T-cell (primary cell): ENCODE measurements at regions not wholly inside any gene's neighbourhood (a gene's known extent, or its start where the extent isn't known, plus 50 kb on each side); places are given as distances from the start of the nearest gene placed in this dataset.

Source experiments
- ATAC-seq, 4 experiments: fragments of 200-7000 bp in 3 of 4; fragments of 150-1000 bp in 1 of 4; cut with Tn5 transposase; replicated peaks in 1 of 4; 1 replicate in 3 of 4; 2 replicates in 1 of 4; pipeline ENCODE4 v1.10.0; 2021; ENCODE audit warnings: moderate library complexity in 3 of 4, mild to moderate bottlenecking in 2 of 4, moderate number of reproducible peaks in 1 of 4
- CTCF ChIA-PET, 2 donors: fragments of 300-600 bp; sonication (Branson Sonifier 250); formaldehyde crosslinking; loops; one replicate each; lab custom pipeline; 2022; ENCODE audit warnings: antibody characterized with exemption in 2 of 2; lab: Charles Lee
- POLR2A ChIA-PET, 2 donors: fragments of 300-600 bp; sonication (Branson Sonifier 250); formaldehyde crosslinking; loops; one replicate each; lab custom pipeline; 2022; ENCODE audit warnings: antibody characterized with exemption in 2 of 2; lab: Charles Lee
- DNase-seq, 35 experiments: peaks; one replicate each; pipeline versions ENCODE4 v3.0.0 to v3.0.0-alpha.2; 2013 to 2023
- H3K27ac ChIP-seq: one replicate; pipeline ENCODE4 v1.5.1; 2013; ENCODE audit warnings: low read length
- H3K27me3 ChIP-seq, 2 experiments: replicated peaks in 1 of 2; 1 replicate in 1 of 2; 2 replicates in 1 of 2; pipeline versions ENCODE4 v1.6.1 to v1.7.0; 2013; ENCODE audit warnings: low read length in 1 of 2, mixed read lengths in 1 of 2; ENCODE audit not compliant: control insufficient read depth in 2 of 2, insufficient read depth in 2 of 2; ENCODE audit errors: extremely low read depth in 1 of 2
- H3K36me3 ChIP-seq, 2 donors: 1 replicate in 1 of 2; 2 replicates in 1 of 2; pipeline versions ENCODE4 v1.6.1 to v1.7.0; 2013; ENCODE audit warnings: low read length in 1 of 2; ENCODE audit not compliant: control insufficient read depth in 2 of 2, insufficient read depth in 1 of 2; ENCODE audit errors: extremely low read depth in 1 of 2
- H3K4me1 ChIP-seq, 2 experiments: 1 replicate in 1 of 2; 2 replicates in 1 of 2; pipeline versions ENCODE4 v1.6.1 to v1.7.0; 2013; ENCODE audit warnings: low read length in 2 of 2, mixed read lengths in 1 of 2; ENCODE audit not compliant: insufficient read depth in 2 of 2, control insufficient read depth in 1 of 2; ENCODE audit errors: extremely low read depth in 1 of 2
- H3K4me3 ChIP-seq, 2 donors: 1 replicate in 1 of 2; 2 replicates in 1 of 2; pipeline versions ENCODE4 v1.5.1 to v1.7.0; 2013; ENCODE audit warnings: mild to moderate bottlenecking in 2 of 2, low read length in 1 of 2, moderate library complexity in 1 of 2; ENCODE audit not compliant: control insufficient read depth in 1 of 2; ENCODE audit errors: extremely low read depth in 1 of 2
- H3K9me3 ChIP-seq: 2 replicates; pipeline ENCODE4 v1.7.0; 2013
- H3K27ac Mint-ChIP-seq, 2 donors: one replicate each; pipeline ENCODE4 v1.8.0; 2020 to 2021; ENCODE audit warnings: mild to moderate bottlenecking in 2 of 2, mixed read lengths in 2 of 2
- H3K27me3 Mint-ChIP-seq, 2 donors: one replicate each; pipeline ENCODE4 v1.8.0; 2021 to 2022; ENCODE audit warnings: mixed read lengths in 2 of 2
- H3K36me3 Mint-ChIP-seq: one replicate; pipeline ENCODE4 v1.8.0; 2021; ENCODE audit warnings: mixed read lengths
- H3K4me1 Mint-ChIP-seq, 3 donors: one replicate each; pipeline ENCODE4 v1.8.0; 2020 to 2022; ENCODE audit warnings: mixed read lengths in 3 of 3, mild to moderate bottlenecking in 1 of 3
- H3K4me3 Mint-ChIP-seq, 3 donors: one replicate each; pipeline ENCODE4 v1.8.0; 2020 to 2022; ENCODE audit warnings: mild to moderate bottlenecking in 3 of 3, mixed read lengths in 3 of 3, moderate library complexity in 3 of 3
- H3K9me3 Mint-ChIP-seq, 3 donors: one replicate each; pipeline ENCODE4 v1.8.0; 2020 to 2022; ENCODE audit warnings: mixed read lengths in 3 of 3
- WGBS: methylation state at CpG from one replicate; pipeline ENCODE4 v1.1.5; 2013; ENCODE audit warnings: missing lambda C conversion rate; ENCODE audit not compliant: insufficient coverage; 5-methylcytosine and 5-hydroxymethylcytosine counted together

- DNase-seq (no peak), ATAC-seq (no peak)
- Histone ChIP-seq H3K27ac (no peak overlapping the region), H3K4me1 (no peaks in the 10 kb centered on the region), H3K9me3 (no peaks in the 10 kb centered on the region), H3K4me3 (no peak overlapping the region), H3K36me3 (no peaks in the 10 kb centered on the region), H3K27me3 (no peaks in the 10 kb centered on the region)
- ChIA-PET CTCF (no interaction called here), POLR2A (no interaction called here)
- Mint-ChIP-seq H3K36me3 (no peaks in the 10 kb centered on the region), H3K27ac (no peak overlapping the region), H3K4me1 (no peaks in the 10 kb centered on the region), H3K27me3 (peaks cover 4 to 24% of the 10 kb centered on the region in 2 donors), H3K9me3 (no peaks in the 10 kb centered on the region), H3K4me3 (no peak overlapping the region)
- 62% methylated on average over 4 of the region's 4 CpGs for WGBS
These were observed 616.2 kb upstream of the CAMK1G start for GRCh38 chr1:208967334-208967733.

- no peaks in the 10 kb centered on the region for H3K4me1 ChIP-seq
- ChIA-PET POLR2A (no interaction called here), CTCF (no interaction called here)
- H3K27me3 ChIP-seq, result no peaks in the 10 kb centered on the region
- no peaks in the 10 kb centered on the region for H3K36me3 Mint-ChIP-seq
- H3K27ac Mint-ChIP-seq, result no peak overlapping the region
- DNase-seq, result no peak
- peaks cover 3 to 19% of the 10 kb centered on the region in 2 donors for H3K27me3 Mint-ChIP-seq
- H3K9me3 ChIP-seq, result no peaks in the 10 kb centered on the region
- H3K27ac ChIP-seq, result no peak overlapping the region
- H3K4me1 Mint-ChIP-seq, result no peaks in the 10 kb centered on the region
- ATAC-seq, result no peak
- no peak overlapping the region for H3K4me3 ChIP-seq
- H3K4me3 Mint-ChIP-seq, result no peak overlapping the region
- no peaks in the 10 kb centered on the region for H3K9me3 Mint-ChIP-seq
- no CpG with 5 or more reads among the region's 4 CpGs for WGBS
- H3K36me3 ChIP-seq, result no peaks in the 10 kb centered on the region
These were observed 608.8 kb upstream of the CAMK1G start for GRCh38 chr1:208974717-208975116.

GRCh38 chr1:208975456-208975855, 608.1 kb upstream of the CAMK1G start:
- DNase-seq, result no peak
- no peak for ATAC-seq

GRCh38 chr1:208977012-208977411, 606.5 kb upstream of the CAMK1G start:
- no peaks in the 10 kb centered on the region for H3K36me3 ChIP-seq

More at GRCh38 chr1:208975456-208975855, 608.1 kb upstream of the CAMK1G start:
- Histone ChIP-seq H3K27me3 (no peaks in the 10 kb centered on the region), H3K4me1 (no peaks in the 10 kb centered on the region), H3K9me3 (no peaks in the 10 kb centered on the region), H3K27ac (no peak overlapping the region), H3K36me3 (no peaks in the 10 kb centered on the region), H3K4me3 (no peak overlapping the region)
- Mint-ChIP-seq H3K27me3 (peaks cover 3 to 12% of the 10 kb centered on the region in 2 donors), H3K4me1 (no peaks in the 10 kb centered on the region), H3K4me3 (no peak overlapping the region), H3K36me3 (no peaks in the 10 kb centered on the region), H3K27ac (no peak overlapping the region), H3K9me3 (no peaks in the 10 kb centered on the region)
- POLR2A ChIA-PET, result no interaction called here
- CTCF ChIA-PET, result no interaction called here
- no CpG with 5 or more reads among the region's 2 CpGs for WGBS

GRCh38 chr1:208977638-208978256, 605.8 kb upstream of the CAMK1G start:
- H3K27ac ChIP-seq, result no peak overlapping the region
- CTCF ChIA-PET, result no interaction called here
- no CpG with 5 or more reads among the region's 3 CpGs for WGBS

More at GRCh38 chr1:208977012-208977411, 606.5 kb upstream of the CAMK1G start:
- Mint-ChIP-seq H3K9me3 (no peaks in the 10 kb centered on the region), H3K4me1 (no peaks in the 10 kb centered on the region), H3K4me3 (no peak overlapping the region), H3K27me3 (peaks cover 2 to 8% of the 10 kb centered on the region in 2 donors), H3K27ac (no peak overlapping the region), H3K36me3 (no peaks in the 10 kb centered on the region)
- ChIA-PET POLR2A (no interaction called here), CTCF (no interaction called here)
- H3K27me3 ChIP-seq, result no peaks in the 10 kb centered on the region
- no peak overlapping the region for H3K27ac ChIP-seq
- H3K4me3 ChIP-seq, result no peak overlapping the region
- H3K4me1 ChIP-seq, result no peaks in the 10 kb centered on the region
- ATAC-seq (no peak), DNase-seq (no peak)
- no peaks in the 10 kb centered on the region for H3K9me3 ChIP-seq

DNA sequence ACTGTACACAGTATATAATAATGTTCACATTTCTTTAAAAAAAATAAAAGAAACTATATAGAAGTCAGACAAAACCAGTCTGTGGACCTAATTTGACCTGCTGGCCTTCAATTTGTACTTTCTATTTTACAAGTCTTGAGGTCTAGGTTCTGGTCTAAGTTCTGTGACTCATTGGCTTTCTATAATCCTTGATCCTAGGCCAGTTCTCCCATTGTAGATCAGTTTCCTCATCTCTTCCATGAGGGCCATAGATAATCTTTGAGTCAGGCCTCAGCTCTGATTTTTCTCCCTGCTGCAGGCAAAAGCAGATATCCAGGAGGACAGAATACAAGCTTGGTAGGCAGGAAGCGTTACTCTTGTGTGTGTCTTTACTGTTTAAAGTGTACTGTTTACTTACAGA, 603.7 kb upstream of the CAMK1G start:
- no peaks in the 10 kb centered on the region for H3K9me3 ChIP-seq
- no peak overlapping the region for H3K4me3 ChIP-seq
- H3K27me3 ChIP-seq, result no peaks in the 10 kb centered on the region
- H3K27me3 Mint-ChIP-seq, result peaks cover 0 to 3% of the 10 kb centered on the region in 2 donors
- no peaks in the 10 kb centered on the region for H3K9me3 Mint-ChIP-seq
- no peaks in the 10 kb centered on the region for H3K4me1 Mint-ChIP-seq
- no peak for ATAC-seq
- H3K27ac ChIP-seq, result no peak overlapping the region
- no peaks in the 10 kb centered on the region for H3K4me1 ChIP-seq
- ChIA-PET POLR2A (no interaction called here), CTCF (no interaction called here)
- H3K27ac Mint-ChIP-seq, result no peak overlapping the region
- WGBS, result no CpG with 5 or more reads among the region's 1 CpG
- no peak overlapping the region for H3K4me3 Mint-ChIP-seq
- DNase-seq, result no peak
- H3K36me3 ChIP-seq, result no peaks in the 10 kb centered on the region
- H3K36me3 Mint-ChIP-seq, result no peaks in the 10 kb centered on the region

More at GRCh38 chr1:208977638-208978256, 605.8 kb upstream of the CAMK1G start:
- POLR2A ChIA-PET, result no interaction called here
- no peaks in the 10 kb centered on the region for H3K36me3 ChIP-seq
- Mint-ChIP-seq H3K27ac (no peak overlapping the region), H3K36me3 (no peaks in the 10 kb centered on the region), H3K27me3 (peaks cover 2 to 3% of the 10 kb centered on the region in 2 donors), H3K9me3 (no peaks in the 10 kb centered on the region), H3K4me1 (no peaks in the 10 kb centered on the region), H3K4me3 (no peak overlapping the region)
- DNase-seq, result no peak
- no peaks in the 10 kb centered on the region for H3K9me3 ChIP-seq
- ATAC-seq, result no peak
- H3K27me3 ChIP-seq, result no peaks in the 10 kb centered on the region
- H3K4me3 ChIP-seq, result no peak overlapping the region
- no peaks in the 10 kb centered on the region for H3K4me1 ChIP-seq

- Mint-ChIP-seq H3K4me1 (no peaks in the 10 kb centered on the region), H3K9me3 (no peaks in the 10 kb centered on the region), H3K4me3 (no peak overlapping the region), H3K27ac (no peak overlapping the region), H3K27me3 (peaks cover 0 to 3% of the 10 kb centered on the region in 2 donors), H3K36me3 (no peaks in the 10 kb centered on the region)
- DNase-seq, result no peak
- H3K4me1 ChIP-seq, result no peaks in the 10 kb centered on the region
- no peak overlapping the region for H3K27ac ChIP-seq
- WGBS, result no CpG with 5 or more reads among the region's 1 CpG
- no peaks in the 10 kb centered on the region for H3K36me3 ChIP-seq
- CTCF ChIA-PET, result no interaction called here
- no peak for ATAC-seq
- no peak overlapping the region for H3K4me3 ChIP-seq
- H3K27me3 ChIP-seq, result no peaks in the 10 kb centered on the region
- H3K9me3 ChIP-seq, result no peaks in the 10 kb centered on the region
- POLR2A ChIA-PET, result no interaction called here
These were observed 602.9 kb upstream of the CAMK1G start for GRCh38 chr1:208980605-208981004.
